ENCODE measurements at regions not wholly inside any gene's neighbourhood (a gene's known extent, or its start where the extent isn't known, plus 50 kb on each side); places are given as distances from the start of the nearest gene placed in this dataset.

DNA sequence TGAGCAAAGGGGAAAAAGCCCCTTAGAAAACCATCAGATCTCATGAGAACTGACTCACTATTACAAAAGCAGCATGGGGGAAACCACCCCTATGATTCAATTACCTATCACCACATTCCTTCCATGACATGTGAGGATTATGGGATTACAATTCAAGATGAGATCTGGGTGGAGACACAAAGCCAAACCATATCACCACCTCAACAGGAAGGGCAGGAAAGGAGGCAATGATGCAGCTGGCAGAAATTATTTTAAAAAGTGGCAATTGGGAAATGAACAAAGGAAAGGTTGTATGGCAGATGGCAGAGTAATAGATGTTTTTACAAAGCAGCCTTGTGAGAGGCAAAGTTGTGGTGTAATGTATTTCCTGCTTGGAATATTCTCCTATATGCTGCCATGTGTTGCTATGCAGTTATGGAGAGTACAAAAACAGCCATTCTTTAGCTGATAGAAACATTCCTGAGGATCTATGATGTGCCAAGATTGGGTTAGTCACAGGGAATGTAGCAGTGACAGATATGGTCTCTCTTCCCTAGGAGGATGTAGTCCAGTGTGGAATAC lies 138.8 kb downstream of the SMC2 start:
- no peaks in the 10 kb centered on the region for H3K4me1 ChIP-seq (ENCODE audit: insufficient read depth, low read length)
- no peak overlapping the region for H3K56ac ChIP-seq (ENCODE audit: insufficient read length, low read depth, low read length)
- no peak overlapping the region for H2AK5ac ChIP-seq (ENCODE audit: insufficient read length, low read length)
- no peak overlapping the region for H2BK12ac ChIP-seq (ENCODE audit: insufficient read length, low read depth, low read length)
- H3K4me2 ChIP-seq (ENCODE audit: insufficient read depth, insufficient read length, low read length), result no peak overlapping the region
- Mint-ChIP-seq H3K4me3 (no peak overlapping the region), H3K27me3 (ENCODE audit: low read depth) (0 out of 2 replicates have a peak, but pooled peaks cover 2% of the 10 kb centered on the region), H3K27ac (no peak overlapping the region), H3K9me3 (peaks cover 13 to 23% of the 10 kb centered on the region in 2 experiments), H3K4me1 (no peaks in the 10 kb centered on the region), H3K36me3 (ENCODE audit: insufficient read depth in 1 of 3, low read depth in 3 of 3) (peaks cover 4 to 12% (median 6%) of the 10 kb centered on the region in 3 experiments)
- H4K5ac ChIP-seq (ENCODE audit: insufficient read length, low read depth, low read length), result no peak overlapping the region
- H3T11ph ChIP-seq (ENCODE audit: low read length), result no peak overlapping the region
- H2BK120ac ChIP-seq (ENCODE audit: low read depth, low read length, poor library complexity, severe bottlenecking), result no peak overlapping the region
- no peaks in the 10 kb centered on the region for H3K27me3 ChIP-seq (ENCODE audit: insufficient read depth, low read length)
- H4K20me1 ChIP-seq (ENCODE audit: control insufficient read depth, insufficient read depth, insufficient read length), result no peaks in the 10 kb centered on the region
- H3K14ac ChIP-seq (ENCODE audit: insufficient read depth, low read length), result no peak overlapping the region
- no peaks in the 10 kb centered on the region for H3K79me1 ChIP-seq (ENCODE audit: insufficient read depth, low read depth, low read length, poor library complexity, severe bottlenecking)
- no peaks in the 10 kb centered on the region for H3K79me2 ChIP-seq (ENCODE audit: insufficient read depth, low read length)
- no peaks in the 10 kb centered on the region for H3K9me3 ChIP-seq (ENCODE audit: control insufficient read depth, low read depth, low read length)
- no peak overlapping the region for H3K23ac ChIP-seq (ENCODE audit: insufficient read length, low read depth, low read length)
- H3K18ac ChIP-seq (ENCODE audit: insufficient read length, low read depth, low read length), result no peak overlapping the region
- no peak for DNase-seq
- H4K91ac ChIP-seq (ENCODE audit: insufficient read length, low read depth, low read length), result no peak overlapping the region
- H4K8ac ChIP-seq (replicated peaks; ENCODE audit: insufficient read length, low read depth, low read length), result no peak overlapping the region
- H2AFZ ChIP-seq (ENCODE audit: low read length), result no peak overlapping the region
- H3K27ac ChIP-seq (ENCODE audit: insufficient read length, low read depth, low read length), result no peak overlapping the region
- H3K9ac ChIP-seq (ENCODE audit: extremely low read depth, insufficient read length, low read length), result no peak overlapping the region
- H2BK5ac ChIP-seq (ENCODE audit: insufficient read length, low read length), result no peak overlapping the region
- no peak overlapping the region for H3K4ac ChIP-seq (ENCODE audit: low read depth, low read length)
- no peaks in the 10 kb centered on the region for H3K23me2 ChIP-seq (ENCODE audit: insufficient read length, low read depth, low read length, poor library complexity, severe bottlenecking)
- H2BK15ac ChIP-seq (ENCODE audit: low read depth, low read length), result no peak overlapping the region
- TF ChIP-seq, protein P1, sequence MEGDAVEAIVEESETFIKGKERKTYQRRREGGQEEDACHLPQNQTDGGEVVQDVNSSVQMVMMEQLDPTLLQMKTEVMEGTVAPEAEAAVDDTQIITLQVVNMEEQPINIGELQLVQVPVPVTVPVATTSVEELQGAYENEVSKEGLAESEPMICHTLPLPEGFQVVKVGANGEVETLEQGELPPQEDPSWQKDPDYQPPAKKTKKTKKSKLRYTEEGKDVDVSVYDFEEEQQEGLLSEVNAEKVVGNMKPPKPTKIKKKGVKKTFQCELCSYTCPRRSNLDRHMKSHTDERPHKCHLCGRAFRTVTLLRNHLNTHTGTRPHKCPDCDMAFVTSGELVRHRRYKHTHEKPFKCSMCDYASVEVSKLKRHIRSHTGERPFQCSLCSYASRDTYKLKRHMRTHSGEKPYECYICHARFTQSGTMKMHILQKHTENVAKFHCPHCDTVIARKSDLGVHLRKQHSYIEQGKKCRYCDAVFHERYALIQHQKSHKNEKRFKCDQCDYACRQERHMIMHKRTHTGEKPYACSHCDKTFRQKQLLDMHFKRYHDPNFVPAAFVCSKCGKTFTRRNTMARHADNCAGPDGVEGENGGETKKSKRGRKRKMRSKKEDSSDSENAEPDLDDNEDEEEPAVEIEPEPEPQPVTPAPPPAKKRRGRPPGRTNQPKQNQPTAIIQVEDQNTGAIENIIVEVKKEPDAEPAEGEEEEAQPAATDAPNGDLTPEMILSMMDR (conservative IDR thresholded peaks at IDR 0.05), result no peak
- H2BK20ac ChIP-seq (ENCODE audit: low read depth, low read length, poor library complexity, severe bottlenecking), result no peak overlapping the region

Measured in H9 (cell line).